ENCODE measurements at regions not wholly inside any gene's neighbourhood (a gene's known extent, or its start where the extent isn't known, plus 50 kb on each side); places are given as distances from the start of the nearest gene placed in this dataset.
"Not testable (repeated sequence)": the region's sequence is repeated elsewhere in the genome, so short reads cannot be mapped to it uniquely, and the experiment has no call there.

GRCh38 chr4:104549736-104550135 is 55.0 kb upstream of the CXXC4 start:
- DNase-seq, result no peak

DNA sequence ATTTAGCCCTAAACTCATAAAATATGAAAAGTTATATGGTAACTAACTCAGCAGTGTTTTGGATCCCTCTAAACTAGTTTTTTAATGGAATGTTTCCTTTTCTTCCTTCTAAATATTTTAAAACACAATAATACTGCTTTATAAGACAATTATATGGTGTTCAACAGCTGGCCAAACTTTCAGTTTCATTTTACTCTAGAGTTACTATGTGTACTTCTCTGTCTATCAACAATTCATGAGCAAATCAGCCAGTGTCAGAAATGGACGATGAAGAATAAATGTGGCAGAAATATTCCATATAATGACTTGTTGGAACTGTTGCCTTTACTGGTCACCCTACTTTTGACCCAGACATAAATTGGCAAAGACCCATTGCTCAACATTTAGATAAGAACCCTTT is 64.8 kb upstream of the CXXC4 start:
- DNase-seq, result no peak

GRCh38 chr4:104571341-104571740 is 76.6 kb upstream of the CXXC4 start:
- no peak for DNase-seq

- DNase-seq, result no peak
Observed at GRCh38 chr4:104574371-104574770, 79.7 kb upstream of the CXXC4 start.

DNA sequence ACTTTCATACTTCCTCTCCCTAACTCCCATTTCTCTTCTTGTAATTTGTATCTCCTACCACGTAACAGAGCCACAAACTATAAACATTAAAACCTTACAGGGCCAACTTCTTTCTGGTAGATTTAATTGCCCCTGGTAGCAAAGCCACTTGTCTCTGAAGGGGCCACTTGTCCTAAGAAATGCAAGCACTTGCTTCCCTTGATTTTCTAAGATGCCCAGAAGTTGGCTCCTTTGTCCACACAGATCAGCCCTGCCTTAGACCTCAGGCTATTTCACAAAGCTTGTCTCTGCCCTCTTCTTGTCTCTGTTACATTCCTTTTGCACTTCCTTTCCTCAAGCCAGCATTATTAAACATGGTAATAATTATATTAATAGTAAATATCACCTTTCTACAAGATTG is 80.6 kb upstream of the CXXC4 start:
- DNase-seq, result no peak

DNA sequence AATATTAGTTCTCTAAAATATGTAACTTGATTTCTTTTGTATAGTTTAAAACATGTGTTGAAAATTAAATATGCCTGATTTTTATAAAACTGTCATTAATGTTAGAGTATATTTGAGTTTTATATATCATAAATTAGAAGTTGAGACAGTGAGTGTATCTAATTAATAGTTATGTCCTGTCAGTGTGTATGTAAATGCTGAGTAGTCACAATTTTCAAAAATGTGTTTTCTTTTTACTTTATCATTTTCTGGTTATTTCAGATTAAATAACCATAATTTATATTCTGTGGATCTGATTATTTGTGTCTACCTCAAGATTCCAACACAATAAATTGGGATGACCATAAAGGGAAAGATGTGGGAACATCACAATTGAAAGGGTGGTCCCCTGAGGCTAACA is 82.7 kb upstream of the CXXC4 start:
- DNase-seq, result no peak

DNA sequence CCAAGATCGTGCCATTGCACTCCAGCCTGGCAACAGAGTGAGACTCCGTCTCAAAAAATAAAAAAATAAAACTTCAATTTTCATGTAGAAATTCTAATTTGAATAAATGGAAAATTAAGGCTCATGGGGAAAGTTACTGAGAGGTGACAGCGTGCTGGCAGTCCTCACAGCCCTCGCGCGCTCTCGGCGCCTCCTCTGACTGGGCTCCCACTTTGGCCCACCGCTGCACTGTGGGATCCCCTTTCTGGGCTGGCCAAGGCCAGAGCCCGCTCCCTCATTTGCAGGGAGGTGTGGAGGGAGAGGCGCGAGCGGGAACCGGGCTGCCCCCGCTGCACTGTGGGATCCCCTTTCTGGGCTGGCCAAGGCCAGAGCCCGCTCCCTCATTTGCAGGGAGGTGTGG is 86.8 kb upstream of the CXXC4 start:
- not testable (repeated sequence) for DNase-seq

DNA sequence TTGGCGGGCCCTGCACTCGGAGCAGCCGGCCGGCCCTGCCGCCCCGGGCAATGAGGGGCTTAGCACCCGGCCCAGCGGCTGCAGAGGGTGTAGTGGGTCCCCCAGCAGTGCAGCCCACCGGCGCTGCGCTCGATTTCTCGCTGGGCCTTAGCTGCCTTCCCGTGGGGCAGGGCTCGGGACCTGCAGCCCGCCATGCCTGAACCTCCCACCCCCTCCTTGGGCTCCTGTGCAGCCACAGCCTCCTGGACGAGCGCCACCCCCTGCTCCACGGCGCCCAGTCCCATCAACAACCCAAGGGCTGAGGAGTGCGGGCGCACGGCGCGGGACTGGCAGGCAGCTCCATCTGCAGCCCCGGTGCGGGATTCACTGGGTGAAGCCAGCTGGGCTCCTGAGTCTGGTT is 87.4 kb upstream of the CXXC4 start:
- not testable (repeated sequence) for DNase-seq

GRCh38 chr4:104589264-104589868 is 94.7 kb upstream of the CXXC4 start:
- no peak for DNase-seq

DNA sequence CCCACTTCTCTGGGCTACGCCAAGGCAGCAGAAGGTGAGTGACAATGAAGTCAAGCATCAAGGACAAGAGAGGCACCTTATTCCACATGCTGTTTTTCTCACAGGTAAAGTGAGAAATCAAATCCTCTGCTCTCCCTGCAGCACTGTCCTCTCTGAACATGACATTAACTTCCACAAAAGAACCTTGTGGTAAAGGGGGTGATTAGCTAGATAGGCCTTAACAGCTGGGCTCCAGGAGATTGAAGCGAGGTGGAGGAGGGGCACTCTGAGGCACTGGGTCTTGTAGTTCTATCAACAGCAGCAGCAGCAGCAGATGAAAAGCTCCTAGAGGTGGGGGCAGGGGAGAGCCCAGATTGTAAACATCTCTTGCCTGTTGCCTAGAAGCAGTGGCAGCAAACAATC is 96.8 kb upstream of the CXXC4 start:
- DNase-seq, result no peak

GRCh38 chr4:104592183-104592582 is 97.5 kb upstream of the CXXC4 start:
- DNase-seq, result no peak

DNA sequence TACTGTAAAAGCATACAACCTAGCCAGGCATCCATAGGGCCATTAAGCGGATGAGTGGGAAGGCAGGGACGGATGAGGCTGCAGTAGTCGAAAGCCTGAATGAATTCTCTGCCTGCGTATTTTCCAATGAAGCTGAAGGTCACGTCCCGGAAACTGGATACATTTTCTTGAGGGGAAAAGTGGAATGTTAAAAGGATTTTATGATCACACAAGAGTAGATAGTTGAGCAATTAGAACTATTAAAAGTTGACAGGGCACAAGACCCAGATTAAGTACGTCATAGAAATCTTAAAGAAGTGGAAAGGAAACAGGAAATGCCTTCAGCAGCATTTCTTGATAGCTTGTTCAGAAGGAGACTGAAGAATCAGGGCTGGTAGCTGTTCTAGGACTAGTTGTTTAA is 98.3 kb upstream of the CXXC4 start:
- no peak for DNase-seq

- no peak for DNase-seq
Observed at GRCh38 chr4:104596189-104596588, 101.5 kb upstream of the CXXC4 start.

GRCh38 chr4:104615496-104615895 is 120.8 kb upstream of the CXXC4 start:
- DNase-seq, result no peak

- DNase-seq, result no peak
Observed at GRCh38 chr4:104615926-104616325, 121.2 kb upstream of the CXXC4 start.

GRCh38 chr4:104616401-104616820 is 121.7 kb upstream of the CXXC4 start:
- no peak for DNase-seq

DNA sequence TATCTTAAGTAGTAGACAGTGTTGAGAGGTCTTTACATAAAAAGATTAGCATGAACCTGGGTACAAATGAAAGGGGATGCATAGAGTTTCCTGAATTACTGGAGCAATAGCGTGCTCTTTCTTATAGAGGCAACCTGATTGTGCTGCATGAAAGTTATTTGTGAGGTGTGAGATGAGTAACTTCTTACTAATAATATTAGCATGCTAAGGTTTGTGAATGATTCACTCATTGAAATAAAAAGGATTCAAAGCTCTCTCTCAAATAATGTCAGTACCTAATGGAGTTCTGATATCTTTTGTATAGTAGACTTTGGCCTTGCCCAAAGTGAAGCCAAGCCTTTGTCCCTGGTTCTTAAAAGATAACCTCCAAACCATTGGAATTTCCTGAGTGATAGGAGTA is 131.0 kb upstream of the CXXC4 start:
- DNase-seq, result no peak

- no peak for DNase-seq
Observed at GRCh38 chr4:104629601-104630000, 134.9 kb upstream of the CXXC4 start.

GRCh38 chr4:104630272-104630671 is 135.6 kb upstream of the CXXC4 start:
- DNase-seq, result no peak

DNA sequence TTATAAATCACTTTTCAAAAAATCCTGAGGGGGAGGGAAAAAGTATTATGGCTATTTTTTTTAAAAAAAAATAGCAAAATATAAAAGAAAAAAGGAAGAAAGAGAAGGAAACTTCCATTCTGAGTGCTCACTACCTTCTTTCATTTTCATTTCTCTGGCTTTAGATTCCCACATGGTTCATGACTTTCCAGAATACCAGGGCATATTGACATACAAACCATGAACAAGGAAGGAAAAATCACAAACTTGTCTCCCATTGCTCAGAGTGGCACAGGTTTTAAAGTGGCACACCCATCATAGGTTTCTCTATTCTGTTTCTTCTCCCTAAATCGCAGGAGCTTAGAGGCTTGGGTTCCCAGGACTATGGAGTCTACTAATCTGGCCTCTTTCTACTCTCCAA is 136.3 kb upstream of the CXXC4 start:
- DNase-seq, result no peak

DNA sequence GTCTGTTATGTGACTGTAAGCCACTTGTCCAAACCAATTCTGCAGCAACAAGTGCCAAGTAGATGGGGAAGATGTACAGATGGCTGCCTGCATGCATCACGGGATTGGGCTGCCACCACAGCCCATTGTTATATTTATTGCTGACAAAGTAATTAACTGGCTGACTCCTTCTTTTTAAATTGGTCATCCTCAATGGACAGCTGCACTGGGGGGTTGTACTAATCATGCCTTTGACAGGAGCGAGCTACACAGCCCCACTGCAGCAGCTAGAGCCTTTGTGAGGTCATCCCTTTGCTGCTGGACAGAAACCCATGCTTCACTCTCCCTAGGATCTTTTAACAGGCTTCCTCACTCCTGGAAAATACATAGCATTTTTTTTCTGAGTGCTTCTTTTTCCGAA is 146.7 kb upstream of the CXXC4 start:
- no peak for DNase-seq

DNA sequence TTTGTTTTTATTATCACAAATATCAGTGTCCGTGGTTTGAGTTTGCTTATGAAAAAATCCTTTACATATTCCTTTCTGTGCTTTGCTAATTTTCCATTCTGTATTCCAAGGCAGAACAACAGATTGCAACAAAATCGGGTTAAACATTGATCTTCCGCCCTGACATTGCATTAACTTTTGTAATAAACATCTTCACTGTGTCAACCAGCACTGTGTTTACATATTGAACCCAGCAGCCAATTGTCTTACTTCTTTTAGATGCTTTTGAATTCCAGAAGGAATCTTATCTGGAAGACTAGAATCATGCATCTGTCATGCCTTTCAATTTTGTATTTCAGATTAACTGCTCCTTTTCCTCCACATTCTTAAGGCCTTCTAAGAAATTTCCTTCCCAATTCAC is 147.8 kb upstream of the CXXC4 start:
- no peak for DNase-seq

DNA sequence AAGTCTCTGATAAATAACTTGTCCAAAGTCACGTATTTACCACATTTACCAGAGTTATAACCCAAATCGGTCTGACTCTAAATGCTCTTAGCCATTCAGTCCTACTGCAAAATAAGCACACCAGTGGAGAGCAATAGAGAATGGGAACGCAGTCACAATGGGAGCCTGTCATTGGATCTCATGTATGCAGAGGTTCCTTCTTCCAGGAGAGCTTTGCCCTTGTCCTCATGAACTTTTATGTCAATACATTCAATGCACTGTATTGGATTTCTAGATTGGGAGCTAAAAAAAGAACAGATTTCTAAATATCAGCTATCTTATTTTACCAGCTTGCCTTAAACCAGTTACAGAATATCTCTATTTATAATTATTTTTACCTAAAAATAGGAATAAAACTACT is 149.1 kb upstream of the CXXC4 start:
- DNase-seq, result no peak

GRCh38 chr4:104649631-104650030 is 154.9 kb upstream of the CXXC4 start:
- no peak for DNase-seq

- DNase-seq, result not testable (repeated sequence)
Observed at GRCh38 chr4:104662269-104662668, 167.6 kb upstream of the CXXC4 start.

- no peak for DNase-seq
Observed at GRCh38 chr4:104677116-104677515, 182.4 kb upstream of the CXXC4 start.
